GM19468 (cell line): ENCODE measurements at regions not wholly inside any gene's neighbourhood (a gene's known extent, or its start where the extent isn't known, plus 50 kb on each side); places are given as distances from the start of the nearest gene placed in this dataset.

Experiments
- ATAC-seq: cut with Tn5 transposase; IDR thresholded peaks from one replicate; pipeline ENCODE4 v1.9.1; 2021; ENCODE audit warnings: mild to moderate bottlenecking, moderate library complexity, moderate number of reproducible peaks; ENCODE audit not compliant: unreplicated experiment; ENCODE audit errors: extremely low read depth

GRCh38 chr6:63371104-63371715, 51.4 kb upstream of the LGSN start:
- no peak for ATAC-seq

GRCh38 chr6:63372951-63373533, 53.3 kb upstream of the LGSN start:
- ATAC-seq, result no peak

GRCh38 chr6:63389191-63389844, 69.5 kb upstream of the LGSN start:
- ATAC-seq, result no peak

- no peak for ATAC-seq
Measured at GRCh38 chr6:63391203-63391970, 71.6 kb upstream of the LGSN start.

- ATAC-seq, result no peak
Measured at GRCh38 chr6:63392092-63392724, 72.4 kb upstream of the LGSN start.

- no peak for ATAC-seq
Measured at GRCh38 chr6:63394656-63395308, 75.0 kb upstream of the LGSN start.

- no peak for ATAC-seq
Measured at GRCh38 chr6:63395381-63395780, 75.6 kb upstream of the LGSN start.

- ATAC-seq, result no peak
Measured at GRCh38 chr6:63403725-63404124, 83.9 kb upstream of the LGSN start.

- no peak for ATAC-seq
Measured at GRCh38 chr6:63410435-63411426, 90.9 kb upstream of the LGSN start.

- no peak for ATAC-seq
Measured at GRCh38 chr6:63415286-63415685, 95.5 kb upstream of the LGSN start.

GRCh38 chr6:63418741-63419140, 99.0 kb upstream of the LGSN start:
- ATAC-seq, result no peak

GRCh38 chr6:63424636-63425035, 104.9 kb upstream of the LGSN start:
- no peak for ATAC-seq

- no peak for ATAC-seq
Measured at GRCh38 chr6:63425493-63425892, 105.7 kb upstream of the LGSN start.

- ATAC-seq, result no peak
Measured at GRCh38 chr6:63426844-63427243, 107.1 kb upstream of the LGSN start.

GRCh38 chr6:63427951-63428350, 108.2 kb upstream of the LGSN start:
- ATAC-seq, result no peak

GRCh38 chr6:63430985-63431519, 111.3 kb upstream of the LGSN start:
- ATAC-seq, result no peak

- no peak for ATAC-seq
Measured at GRCh38 chr6:63434943-63435342, 115.2 kb upstream of the LGSN start.

GRCh38 chr6:63436356-63436755, 116.6 kb upstream of the LGSN start:
- ATAC-seq, result no peak

- ATAC-seq, result no peak
Measured at GRCh38 chr6:63437058-63437457, 117.3 kb upstream of the LGSN start.
